ENCODE measurements at regions not wholly inside any gene's neighbourhood (a gene's known extent, or its start where the extent isn't known, plus 50 kb on each side); places are given as distances from the start of the nearest gene placed in this dataset.

- no peak for TF ChIP-seq CTCF (IDR thresholded peaks at IDR 0.05)
- no peak for TF ChIP-seq POLR2A (IDR thresholded peaks at IDR 0.05)
These were observed 1163.9 kb downstream of the DIAPH3 start for GRCh38 chr13:58999851-59000250.

Data from tibial nerve (tissue), 3 donors.